ENCODE measurements at regions not wholly inside any gene's neighbourhood (a gene's known extent, or its start where the extent isn't known, plus 50 kb on each side); places are given as distances from the start of the nearest gene placed in this dataset.

GRCh38 chr3:182214416-182214815 is 502.7 kb downstream of the SOX2 start:
- no peak for DNase-seq (ENCODE audit: low read depth in 2 of 2)

- no peak for DNase-seq (ENCODE audit: low read depth in 2 of 2)
Measured at GRCh38 chr3:182215881-182216280, 504.2 kb downstream of the SOX2 start.

- DNase-seq (ENCODE audit: low read depth in 2 of 2) = no peak
Measured at GRCh38 chr3:182216311-182216970, 504.7 kb downstream of the SOX2 start.

- no peak for DNase-seq (ENCODE audit: low read depth in 2 of 2)
Measured at GRCh38 chr3:182220013-182220412, 508.3 kb downstream of the SOX2 start.

- no peak for DNase-seq (ENCODE audit: low read depth in 2 of 2)
Measured at GRCh38 chr3:182220471-182220870, 508.7 kb downstream of the SOX2 start.

- DNase-seq (ENCODE audit: low read depth in 2 of 2) = no peak
Measured at GRCh38 chr3:182226995-182227394, 515.3 kb downstream of the SOX2 start.

GRCh38 chr3:182233405-182233804 is 521.7 kb downstream of the SOX2 start:
- DNase-seq (ENCODE audit: low read depth in 2 of 2) = no peak

- DNase-seq (ENCODE audit: low read depth in 2 of 2) = no peak
Measured at GRCh38 chr3:182233957-182234356, 522.2 kb downstream of the SOX2 start.

- DNase-seq (ENCODE audit: low read depth in 2 of 2) = no peak
Measured at GRCh38 chr3:182234881-182235280, 523.2 kb downstream of the SOX2 start.

- DNase-seq (ENCODE audit: low read depth in 2 of 2) = no peak
Measured at GRCh38 chr3:182235504-182235903, 523.8 kb downstream of the SOX2 start.

GRCh38 chr3:182238126-182238525 is 526.4 kb downstream of the SOX2 start:
- DNase-seq (ENCODE audit: low read depth in 2 of 2) = no peak

GRCh38 chr3:182239316-182239715 is 527.6 kb downstream of the SOX2 start:
- DNase-seq (ENCODE audit: low read depth in 2 of 2) = no peak

GRCh38 chr3:182240474-182240873 is 528.7 kb downstream of the SOX2 start:
- DNase-seq (ENCODE audit: low read depth in 2 of 2) = no peak

GRCh38 chr3:182241196-182241765 is 529.6 kb downstream of the SOX2 start:
- DNase-seq (ENCODE audit: low read depth in 2 of 2) = no peak

GRCh38 chr3:182241766-182242488 is 530.2 kb downstream of the SOX2 start:
- no peak for DNase-seq (ENCODE audit: low read depth in 2 of 2)

GRCh38 chr3:182242489-182242942 is 530.8 kb downstream of the SOX2 start:
- no peak for DNase-seq (ENCODE audit: low read depth in 2 of 2)

- no peak for DNase-seq (ENCODE audit: low read depth in 2 of 2)
Measured at GRCh38 chr3:182243625-182244024, 531.9 kb downstream of the SOX2 start.

GRCh38 chr3:182244222-182244971 is 532.7 kb downstream of the SOX2 start:
- no peak for DNase-seq (ENCODE audit: low read depth in 2 of 2)

- no peak for DNase-seq (ENCODE audit: low read depth in 2 of 2)
Measured at GRCh38 chr3:182245059-182245458, 533.3 kb downstream of the SOX2 start.

GRCh38 chr3:182246870-182247269 is 535.1 kb downstream of the SOX2 start:
- DNase-seq (ENCODE audit: low read depth in 2 of 2) = no peak

GRCh38 chr3:182248349-182248880 is 536.7 kb downstream of the SOX2 start:
- DNase-seq (ENCODE audit: low read depth in 2 of 2) = no peak

- DNase-seq (ENCODE audit: low read depth in 2 of 2) = no peak
Measured at GRCh38 chr3:182252802-182253201, 540.5 kb upstream of the ATP11B start.
